Endodermal cell (in vitro differentiated cells): ENCODE measurements at regions not wholly inside any gene's neighbourhood (a gene's known extent, or its start where the extent isn't known, plus 50 kb on each side); places are given as distances from the start of the nearest gene placed in this dataset.
"Not testable (repeated sequence)": the region's sequence is repeated elsewhere in the genome, so short reads cannot be mapped to it uniquely, and the experiment has no call there.

ENCODE experiments used
- DNase-seq: peaks from one replicate; pipeline ENCODE4 v3.0.0-alpha.2; 2017
- H3K27ac ChIP-seq: 2 replicates; pipeline ENCODE4 v1.5.1; 2013; ENCODE audit warnings: mild to moderate bottlenecking, low read depth, low read length, moderate library complexity
- H3K27me3 ChIP-seq: 2 replicates; pipeline ENCODE4 v1.6.1; 2013; ENCODE audit warnings: mild to moderate bottlenecking, low read length, moderate library complexity; ENCODE audit not compliant: insufficient read depth, control insufficient read depth, poor library complexity, severe bottlenecking
- H3K36me3 ChIP-seq: 2 replicates; pipeline ENCODE4 v1.7.0; 2013; ENCODE audit warnings: mild to moderate bottlenecking, low read length, moderate library complexity; ENCODE audit not compliant: control insufficient read depth, insufficient read depth
- H3K4me1 ChIP-seq: one replicate; pipeline ENCODE4 v1.7.0; 2013; ENCODE audit warnings: low read length; ENCODE audit not compliant: control insufficient read depth, insufficient read depth
- H3K4me3 ChIP-seq: 2 replicates; pipeline ENCODE4 v1.5.1; 2013; ENCODE audit warnings: mild to moderate bottlenecking, low read length, moderate library complexity
- H3K9ac ChIP-seq: 2 replicates; pipeline ENCODE4 v1.6.1; 2013; ENCODE audit warnings: mild to moderate bottlenecking, low read length, moderate library complexity; ENCODE audit not compliant: poor library complexity, severe bottlenecking; ENCODE audit errors: extremely low read depth
- H3K9me3 ChIP-seq: 2 replicates; pipeline ENCODE4 v1.6.1; 2013; ENCODE audit warnings: mild to moderate bottlenecking, low read length, moderate library complexity; ENCODE audit not compliant: control insufficient read depth
- H3K27ac Mint-ChIP-seq: 2 replicates; pipeline ENCODE4 v1.8.0; 2020; ENCODE audit warnings: mixed read lengths
- H3K27me3 Mint-ChIP-seq: 2 replicates; pipeline ENCODE4 v1.8.0; 2021; ENCODE audit warnings: mild to moderate bottlenecking, mixed read lengths; ENCODE audit not compliant: insufficient read depth
- H3K36me3 Mint-ChIP-seq: 2 replicates; pipeline ENCODE4 v1.8.0; 2020; ENCODE audit warnings: low read depth, mixed read lengths
- H3K4me1 Mint-ChIP-seq: 2 replicates; pipeline ENCODE4 v1.8.0; 2020; ENCODE audit warnings: mixed read lengths
- H3K4me3 Mint-ChIP-seq: 2 replicates; pipeline ENCODE4 v1.8.0; 2020; ENCODE audit warnings: mild to moderate bottlenecking, moderate library complexity, mixed read lengths
- H3K9me3 Mint-ChIP-seq: 2 replicates; pipeline ENCODE4 v1.8.0; 2020; ENCODE audit warnings: mild to moderate bottlenecking, mixed read lengths
- CTCF ChIP-seq: fragments of 200-600 bp; sonication (generic); conservative IDR thresholded peaks from 2 replicates; pipeline ENCODE4 v1.5.0; 2021; ENCODE audit warnings: antibody characterized with exemption, mild to moderate bottlenecking
- WGBS, 2 experiments: methylation state at CpG; one replicate each; pipeline versions ENCODE4 v1.1.5 to v1.1.7; 2013; ENCODE audit warnings: missing lambda C conversion rate in 2 of 2, mixed read lengths in 1 of 2; ENCODE audit not compliant: insufficient coverage in 1 of 2, insufficient read length in 1 of 2; 5-methylcytosine and 5-hydroxymethylcytosine counted together

DNA sequence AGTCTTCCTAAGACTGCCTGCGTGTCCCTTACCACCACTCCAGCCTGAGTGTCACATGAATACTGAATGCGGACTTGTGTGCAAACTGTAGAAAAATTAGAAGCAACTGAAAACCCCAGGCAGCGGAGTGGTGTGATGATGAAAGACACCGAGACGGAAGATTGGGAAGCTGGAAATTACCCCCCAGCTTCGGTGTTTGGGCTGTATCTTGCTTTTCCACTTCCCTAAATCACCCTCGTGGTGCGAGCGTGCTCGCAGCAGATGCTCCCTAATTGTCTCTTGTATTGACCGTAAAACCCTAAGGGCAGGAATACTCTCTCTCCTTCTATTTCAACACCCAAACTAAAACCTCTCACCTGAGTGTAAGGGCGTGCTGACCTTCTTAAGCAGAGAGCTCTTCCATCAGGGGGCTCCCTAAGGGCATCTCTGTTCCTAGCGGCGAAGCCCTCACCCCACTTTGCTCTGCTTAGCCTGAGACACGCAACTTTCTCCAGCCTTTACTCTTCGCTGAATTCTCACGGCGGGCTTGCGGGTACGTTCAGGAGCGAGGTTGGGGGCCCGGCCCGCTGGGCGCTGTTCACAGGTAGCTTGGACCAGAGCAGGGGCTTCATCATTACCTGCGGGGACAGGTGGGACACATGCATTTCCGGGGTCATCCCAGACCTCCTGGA is 62.4 kb downstream of the CRYBB2 start:
- Mint-ChIP-seq H3K9me3 (peaks cover 7% of the 10 kb centered on the region), H3K27me3 (peaks cover 71% of the 10 kb centered on the region), H3K27ac (no peak overlapping the region), H3K4me3 (peak overlapping the region; percentile 77), H3K36me3 (no peaks in the 10 kb centered on the region), H3K4me1 (peaks cover 4% of the 10 kb centered on the region)
- Histone ChIP-seq H3K27ac (no peak overlapping the region), H3K27me3 (peaks cover 66% of the 10 kb centered on the region), H3K4me1 (no peaks in the 10 kb centered on the region), H3K36me3 (no peaks in the 10 kb centered on the region), H3K4me3 (peak overlapping the region; percentile 83), H3K9ac (no peak overlapping the region), H3K9me3 (no peaks in the 10 kb centered on the region)
- peak; percentile 68 for DNase-seq
- 13 to 16% methylated on average over 17 to 26 of the region's 26 CpGs for WGBS, 2 experiments
- TF ChIP-seq CTCF, result no peak

DNA sequence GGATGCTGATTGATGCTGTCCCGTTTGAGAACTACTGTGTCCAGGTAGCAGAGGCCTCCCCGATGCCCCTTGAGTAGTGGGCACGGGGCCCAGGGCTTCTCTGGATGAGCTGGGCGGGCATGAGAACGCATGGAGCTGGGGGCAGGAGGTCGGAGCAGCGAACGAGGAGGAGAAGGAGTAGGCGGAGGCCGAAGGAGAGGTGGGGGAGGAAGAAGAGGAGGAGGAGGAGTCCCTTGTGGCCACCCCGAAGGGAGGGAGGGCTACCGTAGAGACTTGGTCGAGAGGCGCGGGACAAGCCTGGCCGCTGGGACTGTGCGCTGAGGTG is 62.9 kb downstream of the CRYBB2 start:
- Mint-ChIP-seq H3K4me1 (peaks cover 4% of the 10 kb centered on the region), H3K27me3 (peaks cover 71% of the 10 kb centered on the region), H3K27ac (no peak overlapping the region), H3K36me3 (no peaks in the 10 kb centered on the region), H3K4me3 (peak overlapping the region; percentile 77), H3K9me3 (peaks cover 5% of the 10 kb centered on the region)
- no peak overlapping the region for H3K27ac ChIP-seq
- no peaks in the 10 kb centered on the region for H3K9me3 ChIP-seq
- TF ChIP-seq CTCF, result no peak
- no peaks in the 10 kb centered on the region for H3K36me3 ChIP-seq
- DNase-seq, result peak; percentile 78
- H3K4me3 ChIP-seq, result peak overlapping the region; percentile 83
- H3K27me3 ChIP-seq, result peaks cover 66% of the 10 kb centered on the region
- no peak overlapping the region for H3K9ac ChIP-seq
- H3K4me1 ChIP-seq, result no peaks in the 10 kb centered on the region
- WGBS, 2 experiments, result 0 to 2% methylated on average over 4 to 17 of the region's 17 CpGs

DNA sequence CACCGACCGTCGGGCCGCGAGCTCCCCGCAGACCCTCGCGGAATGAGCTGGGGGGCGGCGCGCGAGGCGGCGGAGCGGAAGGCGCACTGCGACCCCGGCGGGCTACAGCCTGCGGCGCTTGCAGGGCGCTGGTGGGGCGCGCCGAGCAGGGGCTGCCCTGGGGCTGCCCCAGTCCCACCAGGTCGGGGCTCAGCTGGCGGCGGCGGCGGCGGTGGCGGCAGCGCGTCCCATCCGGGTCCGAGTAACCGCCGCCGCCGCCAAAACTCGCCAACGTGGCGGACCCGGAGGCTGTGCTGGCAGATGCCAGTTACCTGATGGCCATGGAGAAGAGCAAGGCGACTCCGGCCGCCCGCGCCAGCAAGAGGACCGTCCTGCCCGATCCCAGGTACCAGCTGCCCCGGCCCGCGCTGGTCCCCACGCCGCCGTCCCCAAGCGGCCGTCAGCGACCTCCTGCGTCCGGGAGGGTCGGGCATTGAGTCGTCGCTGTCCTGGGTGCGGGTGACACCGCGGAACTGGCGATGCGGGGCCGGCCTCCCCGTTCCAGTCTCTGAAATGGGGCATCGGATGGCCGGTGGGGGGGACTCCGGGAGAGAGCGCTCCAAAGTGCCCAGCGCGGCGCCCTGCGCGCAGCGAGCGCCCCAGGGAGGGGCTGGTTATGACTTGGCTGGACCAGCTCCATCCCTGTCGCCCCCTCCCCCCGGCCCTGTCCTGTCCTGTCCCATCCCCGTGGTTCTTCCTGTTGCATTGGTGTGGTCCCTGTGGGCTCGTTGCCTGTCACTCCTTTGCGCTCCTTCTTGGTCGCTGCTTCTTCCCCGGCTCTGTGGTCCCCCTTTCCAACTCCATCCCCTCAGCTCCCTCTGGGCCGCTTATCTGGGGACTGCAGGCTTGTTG is 63.5 kb downstream of the CRYBB2 start:
- peak; percentile 87 for DNase-seq
- peak overlapping the region; percentile 77 for H3K4me3 Mint-ChIP-seq
- no peak overlapping the region for H3K9ac ChIP-seq
- H3K36me3 ChIP-seq, result no peaks in the 10 kb centered on the region
- peaks cover 70% of the 10 kb centered on the region for H3K27me3 Mint-ChIP-seq
- H3K27ac ChIP-seq, result no peak overlapping the region
- H3K4me1 Mint-ChIP-seq, result peaks cover 4% of the 10 kb centered on the region
- H3K27ac Mint-ChIP-seq, result no peak overlapping the region
- peaks cover 66% of the 10 kb centered on the region for H3K27me3 ChIP-seq
- TF ChIP-seq CTCF, result peak; percentile 50
- H3K4me3 ChIP-seq, result peak overlapping the region; percentile 83
- H3K9me3 Mint-ChIP-seq, result peaks cover 4% of the 10 kb centered on the region
- 0% methylated on average over 50 to 91 of the region's 91 CpGs for WGBS, 2 experiments
- no peaks in the 10 kb centered on the region for H3K9me3 ChIP-seq
- H3K36me3 Mint-ChIP-seq, result no peaks in the 10 kb centered on the region
- H3K4me1 ChIP-seq, result no peaks in the 10 kb centered on the region

GRCh38 chr22:25288481-25288880 is 69.0 kb downstream of the CRYBB2 start:
- peaks cover 27% of the 10 kb centered on the region for H3K27me3 Mint-ChIP-seq
- peaks cover 23% of the 10 kb centered on the region for H3K27me3 ChIP-seq
- H3K4me1 Mint-ChIP-seq, H3K9me3 Mint-ChIP-seq, H3K4me3 Mint-ChIP-seq, H3K36me3 ChIP-seq, DNase-seq, H3K9me3 ChIP-seq, H3K4me1 ChIP-seq, H3K4me3 ChIP-seq, H3K9ac ChIP-seq, H3K27ac ChIP-seq, H3K36me3 Mint-ChIP-seq, H3K27ac Mint-ChIP-seq: not testable (repeated sequence)
- WGBS, 2 experiments, result 81% methylated on average over 2 of the region's 5 CpGs; no CpG with 5 or more reads in 1 of the 2 experiments

- H3K9me3 Mint-ChIP-seq, H3K9me3 ChIP-seq, H3K4me3 ChIP-seq, H3K4me3 Mint-ChIP-seq, H3K36me3 ChIP-seq, H3K27ac Mint-ChIP-seq, DNase-seq, H3K36me3 Mint-ChIP-seq, H3K27ac ChIP-seq, H3K9ac ChIP-seq, H3K27me3 ChIP-seq, H3K4me1 ChIP-seq, H3K4me1 Mint-ChIP-seq: not testable (repeated sequence)
- peaks cover 17% of the 10 kb centered on the region for H3K27me3 Mint-ChIP-seq
- 100% methylated on average over 3 of the region's 4 CpGs; no CpG with 5 or more reads in 1 of the 2 experiments for WGBS, 2 experiments
These were observed 82.5 kb downstream of the CRYBB2 start for GRCh38 chr22:25301912-25302311.
